Erythroblast (primary cell): ENCODE measurements at regions not wholly inside any gene's neighbourhood (a gene's known extent, or its start where the extent isn't known, plus 50 kb on each side); places are given as distances from the start of the nearest gene placed in this dataset.
"Not testable (repeated sequence)": the region's sequence is repeated elsewhere in the genome, so short reads cannot be mapped to it uniquely, and the experiment has no call there.

Source experiments
- DNase-seq, 2 experiments: peaks; one replicate each; lab custom pipeline; 2025; lab: John Stamatoyannopoulos, UW
- GATA1 ChIP-seq: IDR thresholded peaks from 2 replicates; pipeline ENCODE4 v1.6.1; 2011; ENCODE audit warnings: low read depth, mild to moderate bottlenecking, control low read depth, low read length, moderate library complexity
- POLR2A ChIP-seq: IDR thresholded peaks from 2 replicates; pipeline ENCODE4 v1.6.1; 2011; ENCODE audit warnings: mild to moderate bottlenecking, low read length

- TF ChIP-seq GATA1: no peak
- TF ChIP-seq POLR2A: no peak
- DNase-seq: no peak
Measured at GRCh38 chr1:95650631-95651030, 416.6 kb downstream of the RWDD3 start.

GRCh38 chr1:95652423-95652965 is 418.5 kb downstream of the RWDD3 start:
- no peak for DNase-seq
- no peak for TF ChIP-seq GATA1
- no peak for TF ChIP-seq POLR2A

GRCh38 chr1:95653618-95654017 is 419.6 kb downstream of the RWDD3 start:
- TF ChIP-seq POLR2A (no peak), GATA1 (no peak)
- no peak for DNase-seq

- no peak for DNase-seq
- no peak for TF ChIP-seq POLR2A
- TF ChIP-seq GATA1: no peak
Measured at GRCh38 chr1:95655321-95656020, 421.5 kb downstream of the RWDD3 start.

GRCh38 chr1:95657248-95657647 is 423.2 kb downstream of the RWDD3 start:
- DNase-seq: no peak
- TF ChIP-seq GATA1: no peak
- TF ChIP-seq POLR2A: no peak

GRCh38 chr1:95659166-95659565 is 425.2 kb downstream of the RWDD3 start:
- DNase-seq: no peak
- no peak for TF ChIP-seq GATA1

- DNase-seq: no peak
- TF ChIP-seq GATA1 (no peak), POLR2A (no peak)
Measured at GRCh38 chr1:95659588-95659987, 425.6 kb downstream of the RWDD3 start.

GRCh38 chr1:95660736-95661135 is 426.7 kb downstream of the RWDD3 start:
- TF ChIP-seq POLR2A: no peak
- no peak for TF ChIP-seq GATA1
- no peak for DNase-seq

GRCh38 chr1:95663530-95663929 is 429.5 kb downstream of the RWDD3 start:
- DNase-seq: not testable (repeated sequence)

- TF ChIP-seq POLR2A (no peak), GATA1 (no peak)
- no peak for DNase-seq
Measured at GRCh38 chr1:95668165-95668564, 434.2 kb downstream of the RWDD3 start.

GRCh38 chr1:95669638-95670037 is 435.6 kb downstream of the RWDD3 start:
- DNase-seq: not testable (repeated sequence)

GRCh38 chr1:95671098-95671497 is 437.1 kb downstream of the RWDD3 start:
- TF ChIP-seq POLR2A (no peak), GATA1 (no peak)
- no peak for DNase-seq

- DNase-seq: no peak
- TF ChIP-seq GATA1 (no peak), POLR2A (no peak)
Measured at GRCh38 chr1:95679262-95679661, 445.3 kb downstream of the RWDD3 start.

GRCh38 chr1:95685081-95685480 is 451.1 kb downstream of the RWDD3 start:
- no peak for TF ChIP-seq GATA1
- no peak for TF ChIP-seq POLR2A
- DNase-seq: no peak

- no peak for DNase-seq
- TF ChIP-seq POLR2A (no peak), GATA1 (no peak)
Measured at GRCh38 chr1:95686217-95686616, 452.2 kb downstream of the RWDD3 start.
